ENCODE measurements at regions not wholly inside any gene's neighbourhood (a gene's known extent, or its start where the extent isn't known, plus 50 kb on each side); places are given as distances from the start of the nearest gene placed in this dataset.

GRCh38 chr16:21524068-21524751, 75.2 kb upstream of the METTL9 start:
- TF ChIP-seq ATF3 (IDR thresholded peaks at IDR 0.05) (no peak), CTCF (IDR thresholded peaks at IDR 0.05; ENCODE audit: low read depth, low read length, missing input control) (no peak), FOXA1 (IDR thresholded peaks at IDR 0.05) (no peak), RAD21 (IDR thresholded peaks at IDR 0.05) (no peak), GABPA (IDR thresholded peaks at IDR 0.05 in 1 of 2, conservative IDR thresholded peaks at IDR 0.05 in 1 of 2) (no peak), REST (IDR thresholded peaks at IDR 0.05) (no peak)

Measured in liver (tissue), 3 donors.